Nephron (organoid): ENCODE measurements at regions not wholly inside any gene's neighbourhood (a gene's known extent, or its start where the extent isn't known, plus 50 kb on each side); places are given as distances from the start of the nearest gene placed in this dataset.

Source experiments
- H3K27ac Mint-ChIP-seq, 3 experiments: 2 replicates each; pipeline ENCODE4 v1.8.0; 2020; ENCODE audit warnings: mixed read lengths in 3 of 3, mild to moderate bottlenecking in 2 of 3, moderate library complexity in 1 of 3
- H3K27me3 Mint-ChIP-seq: 2 replicates; pipeline ENCODE4 v1.8.0; 2021; ENCODE audit warnings: low read depth, mild to moderate bottlenecking, moderate library complexity, mixed read lengths
- H3K36me3 Mint-ChIP-seq: 2 replicates; pipeline ENCODE4 v1.8.0; 2020; ENCODE audit warnings: low read depth, mixed read lengths
- H3K4me1 Mint-ChIP-seq: 2 replicates; pipeline ENCODE4 v1.8.0; 2020; ENCODE audit warnings: mixed read lengths
- H3K4me3 Mint-ChIP-seq, 3 experiments: 2 replicates each; pipeline ENCODE4 v1.8.0; 2020; ENCODE audit warnings: mild to moderate bottlenecking in 3 of 3, mixed read lengths in 3 of 3, moderate library complexity in 2 of 3
- H3K9me3 Mint-ChIP-seq: 2 replicates; pipeline ENCODE4 v1.8.0; 2020; ENCODE audit warnings: mixed read lengths
- CTCF ChIP-seq, 3 experiments: fragments of 200-600 bp; sonication (generic); IDR thresholded peaks; one replicate each; pipeline ENCODE4 v1.5.0; 2021; ENCODE audit warnings: antibody characterized with exemption in 3 of 3; ENCODE audit not compliant: unreplicated experiment in 3 of 3

- H3K27me3 Mint-ChIP-seq = peaks cover 9% of the 10 kb centered on the region
- H3K36me3 Mint-ChIP-seq = no peaks in the 10 kb centered on the region
- H3K4me3 Mint-ChIP-seq = no peak overlapping the region
- no peak overlapping the region for H3K27ac Mint-ChIP-seq
- H3K4me1 Mint-ChIP-seq = no peaks in the 10 kb centered on the region
- H3K9me3 Mint-ChIP-seq = no peaks in the 10 kb centered on the region
- TF ChIP-seq CTCF (IDR thresholded peaks at IDR 0.05; ENCODE audit: unreplicated experiment in 3 of 3) = no peak
These were observed 308.8 kb downstream of the BRINP2 start for GRCh38 chr1:177479600-177479999.

- Mint-ChIP-seq H3K36me3 (no peaks in the 10 kb centered on the region), H3K27me3 (peaks cover 9% of the 10 kb centered on the region), H3K4me1 (no peaks in the 10 kb centered on the region), H3K9me3 (no peaks in the 10 kb centered on the region), H3K4me3 (no peak overlapping the region), H3K27ac (no peak overlapping the region)
- no peak for TF ChIP-seq CTCF (IDR thresholded peaks at IDR 0.05; ENCODE audit: unreplicated experiment in 3 of 3)
These were observed 305.9 kb downstream of the BRINP2 start for GRCh38 chr1:177476676-177477075.

- no peak overlapping the region for H3K4me3 Mint-ChIP-seq
- H3K27me3 Mint-ChIP-seq = peaks cover 9% of the 10 kb centered on the region
- H3K4me1 Mint-ChIP-seq = peaks cover 5% of the 10 kb centered on the region
- H3K27ac Mint-ChIP-seq = no peak overlapping the region
- TF ChIP-seq CTCF (IDR thresholded peaks at IDR 0.05; ENCODE audit: unreplicated experiment in 3 of 3) = no peak
- H3K9me3 Mint-ChIP-seq = no peaks in the 10 kb centered on the region
- H3K36me3 Mint-ChIP-seq = no peaks in the 10 kb centered on the region
These were observed 301.8 kb downstream of the BRINP2 start for GRCh38 chr1:177472567-177472966.

DNA sequence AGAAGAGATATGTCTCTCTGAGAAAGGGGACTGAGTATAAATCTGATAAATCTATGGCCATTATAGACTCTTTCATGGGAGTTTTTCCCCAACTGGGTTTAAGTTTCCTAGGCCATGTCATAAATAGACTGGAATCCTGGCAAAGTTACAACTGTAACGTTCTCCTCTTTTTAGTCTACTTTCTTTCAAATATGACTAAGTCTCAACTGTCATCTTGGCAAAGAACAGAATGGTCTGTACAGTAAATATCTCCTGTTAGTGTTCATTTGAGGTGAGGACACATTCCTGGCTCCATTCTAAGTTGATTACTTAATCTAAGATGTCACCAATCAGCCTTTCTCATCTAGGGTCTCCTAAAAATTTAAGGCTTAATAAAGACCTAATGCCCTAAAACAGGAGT lies 300.5 kb downstream of the BRINP2 start:
- Mint-ChIP-seq H3K27ac (no peak overlapping the region), H3K27me3 (no peaks in the 10 kb centered on the region), H3K4me3 (no peak overlapping the region), H3K4me1 (peaks cover 5% of the 10 kb centered on the region), H3K9me3 (no peaks in the 10 kb centered on the region), H3K36me3 (no peaks in the 10 kb centered on the region)
- TF ChIP-seq CTCF (IDR thresholded peaks at IDR 0.05; ENCODE audit: unreplicated experiment in 3 of 3) = no peak

DNA sequence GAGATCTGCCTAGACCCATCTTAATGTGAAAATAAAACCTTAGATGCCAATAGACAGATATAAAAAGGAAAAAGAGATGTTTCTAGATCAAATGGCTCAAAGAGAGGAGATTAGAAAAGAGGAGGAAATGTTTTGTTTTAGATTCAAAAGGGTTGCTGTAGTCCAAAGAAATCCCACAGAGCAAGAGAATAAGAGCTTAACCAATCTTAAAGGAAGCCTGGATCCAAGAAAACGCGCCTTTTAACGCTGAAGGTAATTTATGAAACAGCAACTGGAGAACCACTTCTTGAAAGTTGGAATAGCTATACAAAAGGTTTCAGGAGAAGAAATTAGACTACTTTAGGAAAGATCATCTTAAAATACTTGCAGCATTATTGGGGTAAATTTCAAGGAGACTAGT lies 298.8 kb downstream of the BRINP2 start:
- Mint-ChIP-seq H3K4me3 (no peak overlapping the region), H3K9me3 (no peaks in the 10 kb centered on the region), H3K36me3 (no peaks in the 10 kb centered on the region), H3K27me3 (no peaks in the 10 kb centered on the region), H3K27ac (peak overlapping the region in 2 of 3 experiments; percentile 2 to 33), H3K4me1 (peaks cover 5% of the 10 kb centered on the region)
- TF ChIP-seq CTCF (IDR thresholded peaks at IDR 0.05; ENCODE audit: unreplicated experiment in 3 of 3) = no peak

GRCh38 chr1:177466286-177466685 lies 295.5 kb downstream of the BRINP2 start:
- Mint-ChIP-seq H3K4me1 (peaks cover 5% of the 10 kb centered on the region), H3K36me3 (no peaks in the 10 kb centered on the region), H3K9me3 (no peaks in the 10 kb centered on the region), H3K27ac (no peak overlapping the region), H3K27me3 (peaks cover 6% of the 10 kb centered on the region), H3K4me3 (no peak overlapping the region)
- no peak for TF ChIP-seq CTCF (IDR thresholded peaks at IDR 0.05; ENCODE audit: unreplicated experiment in 3 of 3)
